ENCODE measurements at regions not wholly inside any gene's neighbourhood (a gene's known extent, or its start where the extent isn't known, plus 50 kb on each side); places are given as distances from the start of the nearest gene placed in this dataset.

- H3K4me1 ChIP-seq: no peaks in the 10 kb centered on the region
- DNase-seq: no peak
- TF ChIP-seq POLR2A (IDR thresholded peaks at IDR 0.05) (no peak), EP300 (IDR thresholded peaks at IDR 0.05) (no peak), POLR2AphosphoS5 (IDR thresholded peaks at IDR 0.05) (no peak), CTCF (IDR thresholded peaks at IDR 0.05) (no peak)
- H3K9me3 ChIP-seq: no peaks in the 10 kb centered on the region
- no peak overlapping the region for H3K27ac ChIP-seq
- no peak overlapping the region for H3K4me3 ChIP-seq
- 92 to 93% methylated on average over 8 of the region's 8 CpGs for WGBS, 2 donors
- H3K36me3 ChIP-seq: no peaks in the 10 kb centered on the region
- H3K27me3 ChIP-seq: no peaks in the 10 kb centered on the region
- no peak for ATAC-seq (ENCODE audit: low FRiP score in 2 of 2)
Observed at GRCh38 chr1:168379104-168379860, 98.6 kb downstream of the TBX19 start.

- Histone ChIP-seq H3K4me3 (no peak overlapping the region), H3K4me1 (no peaks in the 10 kb centered on the region), H3K27me3 (no peaks in the 10 kb centered on the region), H3K27ac (no peak overlapping the region), H3K36me3 (no peaks in the 10 kb centered on the region), H3K9me3 (no peaks in the 10 kb centered on the region)
- no peak for ATAC-seq (ENCODE audit: low FRiP score in 2 of 2)
- 90% methylated on average over 5 of the region's 5 CpGs for WGBS, 2 donors
- DNase-seq: no peak
- TF ChIP-seq POLR2AphosphoS5 (IDR thresholded peaks at IDR 0.05) (no peak), POLR2A (IDR thresholded peaks at IDR 0.05) (no peak), EP300 (IDR thresholded peaks at IDR 0.05) (no peak), CTCF (IDR thresholded peaks at IDR 0.05) (no peak)
Observed at GRCh38 chr1:168375566-168376300, 95.1 kb downstream of the TBX19 start.

GRCh38 chr1:168374566-168374965 lies 93.9 kb downstream of the TBX19 start:
- WGBS, 2 donors: 84 to 98% methylated on average over 3 of the region's 3 CpGs
- TF ChIP-seq CTCF (IDR thresholded peaks at IDR 0.05) (no peak), EP300 (IDR thresholded peaks at IDR 0.05) (no peak), POLR2AphosphoS5 (IDR thresholded peaks at IDR 0.05) (no peak), POLR2A (IDR thresholded peaks at IDR 0.05) (no peak)

GRCh38 chr1:168373869-168374268 lies 93.2 kb downstream of the TBX19 start:
- no peak overlapping the region for H3K27ac ChIP-seq
- TF ChIP-seq POLR2A (IDR thresholded peaks at IDR 0.05) (no peak), CTCF (IDR thresholded peaks at IDR 0.05) (no peak), POLR2AphosphoS5 (IDR thresholded peaks at IDR 0.05) (no peak), EP300 (IDR thresholded peaks at IDR 0.05) (no peak)
- DNase-seq: no peak
- H3K36me3 ChIP-seq: no peaks in the 10 kb centered on the region
- H3K9me3 ChIP-seq: no peaks in the 10 kb centered on the region
- no peak overlapping the region for H3K4me3 ChIP-seq
- no peaks in the 10 kb centered on the region for H3K27me3 ChIP-seq
- ATAC-seq (ENCODE audit: low FRiP score in 2 of 2): no peak
- no peaks in the 10 kb centered on the region for H3K4me1 ChIP-seq
- 90 to 91% methylated on average over 5 of the region's 5 CpGs for WGBS, 2 donors

More at GRCh38 chr1:168374566-168374965, 93.9 kb downstream of the TBX19 start:
- Histone ChIP-seq H3K27me3 (no peaks in the 10 kb centered on the region), H3K36me3 (no peaks in the 10 kb centered on the region), H3K4me1 (no peaks in the 10 kb centered on the region), H3K4me3 (no peak overlapping the region), H3K27ac (no peak overlapping the region), H3K9me3 (no peaks in the 10 kb centered on the region)
- DNase-seq (no peak), ATAC-seq (ENCODE audit: low FRiP score in 2 of 2) (no peak)

Measured in upper lobe of left lung (tissue), 6 donors.